NCI-H1694 (cell line): ENCODE measurements at regions not wholly inside any gene's neighbourhood (a gene's known extent, or its start where the extent isn't known, plus 50 kb on each side); places are given as distances from the start of the nearest gene placed in this dataset.
"Not testable (repeated sequence)": the region's sequence is repeated elsewhere in the genome, so short reads cannot be mapped to it uniquely, and the experiment has no call there.

ENCODE experiments used
- DNase-seq: peaks from one replicate; lab custom pipeline; 2025; lab: John Stamatoyannopoulos, UW

DNA sequence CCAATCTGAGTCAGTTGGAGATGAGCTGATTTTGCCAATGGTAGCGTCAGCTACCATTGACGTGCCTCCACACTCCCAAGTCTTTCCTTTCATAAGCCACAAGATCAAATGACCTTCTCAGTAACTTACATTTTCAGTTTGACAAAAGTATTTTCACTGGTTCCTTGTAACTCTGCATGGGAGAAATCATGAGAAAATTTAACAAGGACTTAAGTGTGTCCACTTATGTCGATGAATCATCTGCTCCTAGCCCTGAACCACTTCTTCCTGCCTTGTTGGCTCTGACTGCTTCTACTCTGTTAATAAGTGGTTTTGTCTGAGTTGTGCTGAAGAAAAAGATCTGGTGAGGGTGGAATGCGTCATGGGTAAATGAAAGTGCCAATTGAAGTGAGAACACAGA lies 101.2 kb downstream of the NFKBIZ start:
- no peak for DNase-seq

DNA sequence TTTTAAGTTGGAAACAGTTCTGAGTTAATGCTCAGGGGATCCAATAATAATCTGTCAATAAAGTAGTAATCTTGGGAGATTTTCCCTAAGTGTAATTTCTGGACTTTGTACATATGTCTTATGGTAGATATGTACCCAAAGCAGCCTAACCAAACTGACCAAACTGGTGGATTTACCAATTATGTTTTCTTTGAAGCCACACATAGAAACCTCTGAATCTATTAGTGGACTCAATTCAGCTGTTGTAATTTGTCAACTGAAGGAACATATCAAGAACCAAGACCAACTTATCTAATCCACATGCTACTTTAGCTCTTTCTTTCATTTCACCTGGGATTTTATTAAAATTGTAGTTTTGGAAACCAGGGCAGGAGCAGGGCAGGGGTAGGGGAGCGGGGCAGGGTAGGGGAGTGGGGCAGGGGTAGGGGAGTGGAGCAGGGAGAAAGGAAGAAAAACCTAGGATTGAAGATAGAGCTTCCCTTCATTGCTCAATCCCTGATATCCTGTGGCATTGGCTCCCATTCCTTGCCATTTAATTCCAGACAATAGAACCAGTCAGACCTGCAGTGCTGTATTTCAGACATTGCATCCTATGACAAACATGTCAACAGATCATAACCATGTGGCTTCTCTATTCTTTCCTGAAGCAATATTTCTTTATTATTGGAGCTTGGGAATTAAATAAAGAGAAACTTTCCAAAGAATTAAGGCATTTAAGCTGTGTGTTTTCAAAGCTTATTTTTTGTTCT lies 101.8 kb downstream of the NFKBIZ start:
- DNase-seq = no peak

DNA sequence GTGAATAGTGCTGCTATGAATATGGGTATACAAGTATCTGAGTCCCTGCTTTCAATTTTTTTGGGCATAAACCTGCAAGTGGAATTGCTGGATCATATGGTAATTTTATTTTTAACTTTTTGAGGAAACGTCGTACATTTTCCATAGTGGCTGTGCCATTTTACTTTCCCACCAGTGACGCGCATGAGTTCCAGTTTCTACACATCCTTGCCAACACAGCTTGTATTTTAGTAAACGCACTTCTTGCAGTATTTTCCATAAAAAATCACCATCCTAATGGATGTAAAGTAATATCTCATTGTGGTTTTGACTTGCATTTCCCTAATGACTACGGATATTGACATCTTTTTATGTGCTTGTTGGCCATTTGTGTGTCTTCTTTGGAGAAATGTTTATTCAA lies 105.0 kb downstream of the NFKBIZ start:
- DNase-seq = no peak

DNA sequence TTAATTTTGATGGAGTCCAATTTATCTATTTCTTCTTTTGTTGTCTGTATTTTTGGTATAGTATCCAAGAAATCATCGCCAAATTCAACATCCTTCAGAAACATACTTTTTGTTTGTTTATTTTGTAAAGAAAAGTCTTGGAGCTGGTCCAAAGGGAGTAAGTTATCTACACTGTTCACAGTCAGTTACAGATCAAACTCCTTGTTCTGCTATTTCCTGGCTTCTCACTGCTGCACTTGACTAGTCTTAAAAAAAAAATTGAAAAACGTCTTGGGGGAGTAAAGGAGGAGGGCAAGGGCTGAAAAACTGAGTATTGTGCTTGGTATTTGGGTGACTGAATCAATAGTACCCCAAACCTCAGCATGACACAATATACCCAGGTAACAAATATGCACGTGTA lies 105.6 kb downstream of the NFKBIZ start:
- DNase-seq = no peak

DNA sequence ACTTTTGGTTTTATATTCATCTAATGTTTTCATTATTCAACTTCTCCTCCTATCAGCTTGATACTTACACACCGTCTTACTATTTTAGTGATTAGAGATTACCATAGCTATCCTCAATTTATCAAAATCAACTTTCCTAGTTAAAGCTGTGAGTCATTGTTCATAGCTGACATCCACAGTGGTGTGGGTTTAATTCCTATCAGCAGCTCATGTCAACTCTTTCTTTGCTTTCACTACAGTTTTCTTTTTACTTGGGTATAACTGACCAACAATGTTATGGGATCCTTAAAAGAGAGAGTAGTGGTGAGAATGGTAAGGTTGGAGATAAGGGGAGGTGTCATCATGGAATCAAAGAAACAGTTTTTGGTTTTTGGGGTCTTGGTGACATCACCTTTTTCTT lies 112.7 kb downstream of the NFKBIZ start:
- no peak for DNase-seq

DNA sequence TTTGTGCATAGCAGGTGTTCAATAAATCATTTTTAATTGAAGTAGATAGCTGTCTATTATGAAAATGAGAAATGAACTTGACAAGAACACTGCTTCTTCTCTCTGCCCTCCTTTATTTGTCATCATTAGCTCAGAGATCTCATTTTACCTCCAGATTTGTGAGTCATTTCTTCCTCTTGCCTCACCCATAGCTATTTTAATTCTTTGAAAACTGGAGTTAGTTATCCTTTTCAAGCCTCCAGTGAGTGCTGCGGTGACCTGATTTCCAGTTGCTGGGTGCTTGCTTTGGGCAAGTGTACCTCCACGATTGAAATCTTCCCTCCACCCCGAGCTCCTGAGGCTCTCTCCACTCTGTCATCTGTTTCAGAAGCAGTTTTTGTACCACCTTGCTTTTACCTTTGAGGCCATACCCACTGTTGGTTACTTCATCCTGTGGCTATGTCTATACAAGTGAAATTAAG lies 114.6 kb downstream of the NFKBIZ start:
- no peak for DNase-seq

DNA sequence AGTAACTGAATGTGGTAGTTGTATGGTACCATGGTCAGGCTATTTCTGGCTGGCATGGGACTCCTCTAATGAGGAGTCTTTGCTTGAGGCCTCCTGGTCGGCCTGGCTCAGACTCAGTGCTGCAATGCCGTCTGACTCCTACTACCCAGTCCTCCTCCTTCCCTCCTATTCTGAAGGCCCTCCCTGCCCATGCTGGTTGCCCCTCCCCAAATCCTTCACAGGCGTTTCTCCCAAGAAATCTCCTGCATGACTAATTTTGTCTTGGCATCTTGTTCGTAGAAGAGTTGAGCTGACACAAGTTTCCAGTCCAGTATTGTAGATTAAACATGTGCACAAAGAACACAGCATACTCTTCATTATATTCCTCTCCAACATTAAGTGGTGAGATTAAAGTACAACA lies 115.5 kb downstream of the NFKBIZ start:
- no peak for DNase-seq

DNA sequence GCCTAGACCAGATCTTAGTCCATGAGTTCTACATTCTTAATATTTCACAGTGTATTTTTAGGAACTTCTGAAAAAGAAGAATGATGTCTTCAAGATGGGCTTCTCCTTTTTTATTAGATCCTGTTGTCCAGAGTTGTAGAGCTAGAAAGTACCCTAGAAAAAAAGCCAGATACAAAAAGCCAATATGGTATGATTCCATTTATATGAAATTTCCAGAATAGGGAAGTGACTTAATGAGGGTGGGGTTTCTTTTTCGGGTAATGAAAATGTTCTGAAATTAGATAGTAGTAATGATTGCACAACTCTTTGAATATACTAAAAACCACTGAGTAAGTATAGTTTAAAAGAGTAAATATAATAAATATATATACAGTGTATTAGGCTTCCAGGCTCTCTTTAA lies 116.9 kb downstream of the NFKBIZ start:
- DNase-seq = no peak

DNA sequence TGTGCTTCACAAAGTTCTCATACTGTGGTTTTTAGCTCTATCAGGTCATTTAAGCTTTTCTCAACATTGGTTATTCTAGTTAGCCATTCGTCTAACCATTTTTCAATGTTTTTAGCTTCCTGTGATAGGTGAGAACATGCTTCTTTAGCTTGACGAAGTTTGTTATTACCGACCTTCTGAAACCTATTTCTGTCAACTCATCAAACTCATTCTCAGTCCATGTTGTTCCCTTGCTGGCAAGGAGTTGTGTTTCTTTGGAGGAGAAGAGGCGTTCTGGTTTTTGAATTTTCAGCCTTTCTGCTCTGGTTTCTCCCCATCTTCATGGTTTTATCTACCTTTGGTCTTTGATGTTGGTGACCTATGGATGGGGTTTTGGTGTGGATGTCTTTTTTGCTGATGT lies 120.9 kb downstream of the NFKBIZ start:
- no peak for DNase-seq

DNA sequence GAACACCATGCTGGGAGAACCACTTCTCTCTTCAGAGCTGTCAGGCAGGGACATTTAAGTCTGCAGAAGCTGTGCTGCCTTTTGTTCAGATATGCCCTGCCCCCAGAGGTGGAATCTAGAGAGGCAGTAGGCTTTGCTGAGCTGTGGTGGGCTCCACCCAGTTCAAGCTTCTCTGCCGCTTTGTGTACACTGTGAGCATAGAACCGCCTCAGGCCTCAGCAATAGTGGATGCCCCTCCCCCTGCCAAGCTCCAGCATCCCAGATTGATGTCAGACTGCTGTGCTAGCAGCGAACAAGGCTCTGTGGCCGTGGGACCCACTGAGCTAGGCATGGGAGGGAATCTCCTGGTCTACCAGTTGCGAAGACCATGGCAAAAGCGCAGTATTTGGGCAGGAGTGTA lies 121.6 kb downstream of the NFKBIZ start:
- DNase-seq = no peak

DNA sequence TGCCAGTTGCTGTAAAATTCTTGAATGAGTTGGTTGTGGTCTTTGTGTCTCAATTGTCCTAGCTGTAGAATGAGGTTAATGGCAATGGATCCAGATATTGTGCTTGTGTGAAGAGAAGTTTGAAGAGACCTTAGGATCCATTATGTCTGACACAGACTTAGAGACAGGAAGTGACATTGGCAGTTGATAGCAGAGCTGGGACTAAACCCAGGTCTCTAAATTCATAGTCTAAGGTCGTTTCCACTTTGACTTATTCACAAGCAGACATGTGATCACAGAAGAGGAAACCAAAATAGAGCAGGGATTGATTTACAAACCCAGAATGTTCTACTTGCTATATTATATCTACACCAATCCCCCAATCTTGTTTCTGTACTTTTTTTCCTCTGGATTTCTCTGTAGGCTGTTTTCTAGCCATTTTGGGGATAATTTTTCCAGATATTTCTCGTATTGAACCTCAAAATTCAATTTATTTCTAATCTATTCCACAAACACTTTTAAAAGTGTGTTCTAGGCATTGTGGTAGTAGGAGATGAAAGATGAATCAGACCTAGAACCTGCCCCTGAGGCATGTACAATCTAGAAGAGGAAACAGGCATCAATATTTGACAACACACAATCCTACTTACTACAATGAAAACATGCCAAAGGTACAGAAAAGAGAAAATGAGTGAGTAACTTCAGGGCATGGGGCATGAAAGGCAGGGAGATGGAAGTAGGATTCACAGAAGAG lies 123.3 kb downstream of the NFKBIZ start:
- DNase-seq = no peak

DNA sequence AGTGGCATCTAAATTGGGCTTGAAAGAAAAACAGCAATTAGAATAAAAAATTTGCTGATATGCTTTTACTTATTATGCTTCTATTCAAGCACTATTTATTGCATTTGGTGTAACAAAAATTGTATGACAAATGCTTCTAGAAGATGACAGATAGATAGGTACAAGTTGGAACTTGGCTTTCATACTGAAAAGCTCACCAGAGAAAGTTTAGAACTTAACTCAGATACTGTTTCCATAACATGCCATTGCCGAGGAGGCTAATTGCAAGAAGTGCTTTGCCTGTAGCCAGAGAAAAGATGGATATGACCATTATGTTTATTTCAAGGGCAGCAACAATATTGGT lies 123.8 kb downstream of the NFKBIZ start:
- no peak for DNase-seq

DNA sequence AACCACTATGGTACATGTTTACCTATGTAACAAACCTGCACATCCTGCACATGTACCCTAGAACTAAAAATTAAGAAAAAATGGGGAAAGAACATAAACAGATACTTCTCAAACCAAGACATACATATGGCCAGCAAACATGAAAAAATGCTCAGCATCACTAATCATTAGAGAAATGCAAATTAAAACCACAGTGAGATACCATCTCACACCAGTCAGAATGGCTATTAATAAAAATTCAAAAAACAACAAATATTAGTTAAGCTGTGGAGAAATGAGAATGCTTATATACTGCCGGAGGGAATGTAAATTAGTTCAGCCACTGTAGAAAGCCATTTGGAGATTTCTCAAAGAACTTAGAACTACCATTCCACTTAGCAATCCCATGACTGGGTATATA lies 126.1 kb downstream of the NFKBIZ start:
- not testable (repeated sequence) for DNase-seq

DNA sequence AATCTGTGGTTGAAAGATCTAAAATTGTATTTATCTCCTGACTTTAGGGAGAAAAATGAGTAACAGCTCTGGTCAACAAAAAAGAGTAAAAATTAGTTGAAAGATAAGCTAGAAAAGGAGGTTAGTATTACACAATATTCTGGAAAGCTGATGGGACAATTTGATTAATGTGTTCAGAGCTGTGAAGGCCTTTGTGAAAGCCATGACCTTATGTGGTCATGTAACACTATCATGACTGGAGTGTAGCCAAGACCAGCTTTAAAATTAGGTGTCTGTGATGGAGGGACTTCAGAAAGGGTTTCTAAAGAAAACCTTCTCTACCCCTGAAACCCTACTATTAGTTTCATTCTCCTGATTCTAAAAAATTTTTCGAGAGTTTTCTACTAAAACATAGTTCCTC lies 127.2 kb downstream of the NFKBIZ start:
- DNase-seq = no peak

DNA sequence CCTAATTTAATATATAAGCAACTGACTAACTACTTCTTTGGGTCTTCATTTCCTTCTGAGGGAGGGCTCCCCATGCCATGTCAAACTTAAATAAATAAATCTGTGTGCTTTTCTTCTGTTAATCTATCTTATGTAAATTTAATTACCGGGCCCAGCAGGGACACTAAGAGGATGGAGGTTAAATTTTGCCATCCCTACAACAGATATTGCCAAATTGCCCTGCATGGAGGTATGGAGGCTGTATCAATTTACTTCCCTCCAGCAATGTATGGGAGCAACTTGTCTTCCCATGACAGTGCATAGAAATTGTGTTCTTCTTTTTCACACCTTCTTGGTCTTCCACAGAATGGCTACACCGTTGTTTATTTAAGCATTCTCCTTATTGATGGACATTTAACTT lies 129.0 kb downstream of the NFKBIZ start:
- no peak for DNase-seq

DNA sequence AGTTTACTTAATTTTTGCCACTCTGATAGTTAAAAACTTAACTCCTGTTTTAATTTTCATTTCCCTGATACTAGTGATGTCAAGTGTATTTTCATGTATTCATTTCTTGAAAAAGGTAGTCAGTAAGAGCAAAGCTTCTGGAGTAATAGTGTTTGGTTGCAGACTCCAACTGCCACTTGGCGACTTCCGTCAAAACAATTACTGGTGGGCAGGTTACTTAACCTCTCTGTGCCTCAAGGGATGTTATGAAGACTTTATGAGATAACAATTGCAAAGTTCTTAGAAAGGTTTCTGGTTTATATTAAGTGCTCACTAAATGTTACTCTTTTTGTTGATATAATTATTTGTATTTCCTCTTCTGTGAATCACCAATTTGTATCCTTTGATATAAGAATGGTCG lies 129.7 kb downstream of the NFKBIZ start:
- no peak for DNase-seq

DNA sequence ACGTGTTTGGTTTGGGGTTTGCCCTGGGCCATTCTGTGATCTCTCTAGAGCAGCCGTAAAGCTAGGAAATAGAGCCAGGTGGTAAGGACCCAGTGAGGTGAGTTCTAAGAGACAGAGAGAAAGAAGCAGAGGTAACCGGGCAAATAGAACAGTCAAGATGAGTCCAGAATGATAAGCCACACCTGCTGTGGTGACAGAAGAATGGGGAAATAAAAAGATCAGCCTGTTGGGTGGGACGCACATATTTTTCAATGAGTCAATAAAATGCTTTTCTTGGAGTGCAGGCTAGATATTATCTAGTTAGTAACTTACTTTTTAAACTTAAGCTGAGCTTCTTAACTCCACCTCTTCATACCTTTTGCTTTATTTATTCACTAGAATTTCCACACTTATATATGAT lies 135.0 kb downstream of the NFKBIZ start:
- no peak for DNase-seq

DNA sequence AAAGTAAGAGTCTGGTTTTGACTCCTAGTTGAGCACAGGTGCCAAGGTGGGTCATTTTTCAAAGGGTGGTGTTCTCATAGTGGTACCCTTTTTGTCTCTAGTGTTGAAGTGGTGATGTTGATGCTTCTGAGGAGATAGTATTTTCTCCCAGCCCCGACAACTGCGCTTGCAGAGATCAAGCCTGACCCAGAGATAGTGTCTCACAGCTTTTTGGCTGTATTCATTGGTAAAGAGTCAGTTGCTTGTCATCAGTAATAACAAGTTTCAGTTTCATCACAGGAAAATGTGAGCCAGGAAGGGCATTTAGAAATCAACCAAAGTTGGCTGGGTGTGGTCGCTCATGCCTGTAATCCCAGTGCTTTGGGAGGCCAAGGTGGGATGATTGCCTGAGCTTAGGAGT lies 139.3 kb downstream of the NFKBIZ start:
- DNase-seq = no peak

DNA sequence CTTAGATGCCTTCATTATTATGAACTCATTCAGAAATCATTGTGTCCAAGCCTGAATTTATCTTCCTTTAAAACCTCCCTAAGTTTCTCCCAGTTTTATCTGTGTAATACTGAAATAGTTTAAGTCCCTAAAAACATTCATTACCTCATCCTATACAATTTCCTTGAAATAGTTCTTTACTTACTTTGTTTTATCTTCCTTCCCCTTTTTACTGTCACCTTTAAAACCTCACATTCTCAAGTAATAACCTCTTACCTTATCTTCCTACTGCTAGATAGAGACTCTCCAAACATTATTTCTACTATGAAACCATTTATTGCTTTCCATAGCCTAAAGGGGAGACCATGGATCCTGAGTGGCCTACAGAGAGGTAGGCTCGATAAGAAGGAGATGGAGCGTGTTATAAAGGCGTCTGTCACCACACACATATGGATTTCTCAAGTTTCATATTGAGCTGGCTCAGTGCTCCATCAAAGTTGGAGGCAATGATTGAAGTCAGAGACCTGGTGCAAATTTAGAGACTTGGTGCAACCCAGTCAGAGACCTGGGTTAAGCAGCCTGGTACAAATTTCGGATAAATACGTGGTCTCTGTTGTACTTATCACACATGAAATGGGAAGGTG lies 140.4 kb downstream of the NFKBIZ start:
- no peak for DNase-seq

DNA sequence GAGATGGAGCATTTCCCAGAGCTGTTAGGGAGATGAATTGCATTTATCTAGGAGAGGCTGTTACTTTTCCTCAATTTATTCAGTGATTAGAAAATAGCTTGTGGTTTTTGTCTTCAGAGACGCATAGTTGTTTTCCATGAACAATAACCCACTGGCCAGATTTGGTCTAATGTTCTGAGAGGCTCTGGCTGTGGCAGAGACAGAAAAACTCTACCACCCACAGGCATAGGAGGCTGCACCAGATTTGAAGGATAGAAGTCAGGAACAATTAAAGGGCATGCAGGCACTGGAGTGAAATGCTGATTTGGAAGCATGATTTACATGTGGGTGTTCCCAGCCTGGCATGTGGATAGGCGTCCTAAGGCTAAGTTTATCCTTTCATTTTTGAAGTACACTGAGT lies 143.5 kb downstream of the NFKBIZ start:
- DNase-seq = no peak

DNA sequence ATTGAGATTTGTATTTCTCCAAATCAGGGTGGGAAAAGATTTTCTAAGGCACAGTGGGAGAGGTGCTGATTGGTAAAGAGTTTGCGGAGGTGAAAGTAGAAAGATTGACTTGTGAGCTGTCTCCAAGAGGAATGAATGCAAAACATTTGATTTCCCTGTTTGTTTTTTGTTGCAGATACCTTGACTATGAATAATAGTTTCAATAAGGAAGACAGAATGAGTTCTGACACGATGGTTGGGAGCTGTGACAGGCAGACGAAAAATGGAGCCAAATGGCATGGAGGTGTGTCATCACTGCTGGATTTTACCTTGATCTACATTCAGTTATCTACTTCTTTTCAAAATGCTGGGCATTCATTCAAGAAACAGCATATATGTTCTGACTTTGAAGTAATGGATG lies 145.1 kb downstream of the NFKBIZ start:
- no peak for DNase-seq

DNA sequence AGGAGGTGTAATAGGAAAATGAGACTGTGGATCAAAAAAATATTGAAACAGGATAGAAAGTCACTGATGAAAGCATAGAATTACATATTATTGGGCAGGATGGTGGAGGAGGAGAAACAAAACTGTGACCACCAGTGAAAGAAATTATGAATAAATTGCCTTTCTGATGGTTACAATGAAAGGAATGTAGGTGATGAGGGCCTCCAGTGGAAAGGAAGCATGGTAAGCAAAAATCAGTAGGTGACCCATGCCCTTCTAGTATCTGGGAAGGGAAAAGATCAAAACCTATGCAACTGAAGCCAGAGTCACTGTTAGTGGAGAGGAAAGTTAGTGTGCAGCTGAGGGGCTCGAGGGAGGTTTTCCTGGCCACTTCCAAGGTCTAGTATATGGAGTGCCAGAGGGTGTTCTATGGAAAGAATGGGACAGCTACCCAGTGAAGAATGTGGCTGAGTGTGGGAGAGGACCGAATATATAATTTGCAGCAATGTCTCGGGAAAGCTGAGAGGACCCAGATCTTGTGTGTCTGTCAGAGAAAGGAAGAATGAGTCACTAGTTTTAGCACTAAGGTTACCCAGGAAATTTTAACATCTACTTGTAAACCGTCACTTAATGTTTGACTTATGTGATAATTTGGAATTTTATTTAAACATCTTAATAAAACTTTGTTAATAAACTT lies 146.2 kb downstream of the NFKBIZ start:
- DNase-seq = no peak

DNA sequence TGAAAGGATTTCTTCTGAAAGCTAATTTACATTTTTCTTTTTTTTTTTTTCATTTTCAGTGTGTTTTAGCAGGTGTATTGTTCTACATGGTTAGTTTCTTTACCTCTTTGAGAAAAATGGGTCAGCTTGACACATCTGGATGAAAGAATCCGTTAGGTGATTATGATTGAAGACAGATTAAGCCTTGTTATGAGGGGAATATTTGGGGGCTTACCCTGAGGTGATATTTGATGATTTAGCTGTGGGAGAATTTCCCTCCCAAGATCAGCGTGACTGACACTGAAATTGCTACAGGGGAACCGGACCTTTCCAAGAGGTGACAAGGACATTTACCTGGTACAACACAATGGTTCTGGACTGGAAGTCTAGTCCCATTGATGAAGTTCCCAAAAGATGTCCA lies 147.5 kb downstream of the NFKBIZ start:
- DNase-seq = no peak
